LoVo (cell line): ENCODE measurements at regions not wholly inside any gene's neighbourhood (a gene's known extent, or its start where the extent isn't known, plus 50 kb on each side); places are given as distances from the start of the nearest gene placed in this dataset.

Experiments used
- DNase-seq: peaks from one replicate; pipeline ENCODE4 v3.0.0-alpha.2; 2016; ENCODE audit warnings: low spot score

DNA sequence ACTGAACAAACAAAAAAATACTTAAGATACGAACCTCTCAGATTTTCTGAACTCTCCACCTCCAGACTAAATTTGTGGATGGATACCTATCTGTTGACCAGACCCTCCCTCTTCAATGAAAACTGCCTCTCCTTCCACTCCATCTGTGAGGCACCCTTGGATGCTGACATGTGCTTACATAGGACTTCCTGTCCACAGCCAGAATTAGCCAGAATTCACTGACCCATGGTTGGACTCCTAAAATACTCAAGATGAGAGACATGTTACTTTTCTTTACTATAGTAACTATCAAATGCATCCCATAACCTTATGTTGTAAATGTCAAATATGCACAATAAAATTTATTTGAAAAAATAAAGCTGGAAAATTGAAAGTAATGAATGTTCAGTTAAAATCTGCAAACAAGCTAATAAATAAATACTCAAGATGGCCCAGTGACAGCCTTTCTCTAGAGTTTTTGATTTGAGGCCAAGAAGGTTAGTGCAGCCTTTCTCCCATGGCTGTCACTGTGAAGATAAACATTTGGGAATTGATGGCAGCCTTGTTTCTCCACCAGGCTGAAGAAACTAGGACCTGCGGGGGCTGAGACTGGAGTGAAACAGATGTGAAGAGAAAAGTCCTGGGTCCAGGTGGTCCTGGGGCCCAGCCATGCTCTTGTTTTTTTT lies 287.0 kb downstream of the ZEB1 start:
- no peak for DNase-seq

DNA sequence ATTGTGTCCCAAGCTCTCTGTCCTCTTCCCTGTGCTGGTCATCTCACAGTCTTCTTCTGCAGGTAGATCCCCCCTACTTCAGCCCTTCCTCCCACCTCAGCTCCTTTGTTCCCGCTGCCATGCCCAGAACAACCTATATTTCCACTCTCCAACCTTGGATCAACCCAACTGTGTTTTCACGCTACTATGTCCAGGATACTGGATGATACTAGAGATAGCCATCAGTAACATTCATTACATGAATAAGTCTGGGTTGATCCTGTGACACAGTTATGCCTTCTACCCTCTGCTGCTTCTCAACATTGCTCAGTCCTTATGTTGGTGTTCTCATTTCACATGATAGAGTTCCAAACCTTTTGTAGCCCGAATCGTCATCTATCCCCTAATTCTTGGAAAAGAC lies 286.4 kb downstream of the ZEB1 start:
- DNase-seq, result no peak

DNA sequence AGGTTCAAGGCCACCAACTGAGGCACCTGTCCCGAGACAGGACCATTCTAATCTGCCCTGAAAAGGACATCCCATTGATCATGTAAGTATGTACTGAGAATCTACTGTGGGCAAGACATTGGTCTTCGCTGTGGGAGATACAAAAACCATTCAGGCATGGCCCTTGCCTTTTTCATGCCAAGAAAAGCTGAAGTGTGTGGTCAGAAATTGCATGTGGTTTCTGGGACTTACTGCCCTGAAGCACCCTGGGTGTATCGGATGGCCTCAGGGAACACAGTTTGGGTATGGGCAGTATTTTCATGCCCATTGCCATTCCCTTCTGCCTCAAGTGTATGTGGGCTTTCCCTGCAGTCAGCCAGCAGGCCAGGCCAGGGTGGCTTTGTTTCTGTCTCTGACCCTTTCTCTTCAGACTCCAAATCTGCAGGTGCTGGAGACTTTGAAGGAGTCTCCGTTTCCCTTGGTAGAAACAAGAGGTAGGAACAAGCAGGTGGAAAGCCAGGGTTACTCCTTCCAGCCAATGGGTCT lies 285.7 kb downstream of the ZEB1 start:
- DNase-seq, result no peak

DNA sequence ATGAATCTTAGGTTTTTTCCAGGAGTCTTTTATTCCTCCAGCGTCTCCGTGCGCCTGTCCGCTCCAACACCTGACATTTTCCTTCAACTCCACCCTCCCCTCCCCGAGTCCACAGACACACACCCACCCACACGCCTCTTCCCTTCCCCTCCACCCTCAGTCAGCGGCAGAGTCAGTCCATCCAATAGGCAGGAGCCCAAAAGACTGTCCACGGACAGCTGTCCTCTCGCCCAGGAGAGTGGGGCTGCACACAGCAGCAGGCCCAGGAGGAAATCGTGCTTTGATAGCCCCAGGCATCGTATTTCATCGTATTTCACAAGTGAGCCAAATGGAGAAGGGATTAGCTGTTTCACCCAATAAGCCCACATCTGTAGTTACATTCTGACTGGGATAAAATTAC lies 285.1 kb downstream of the ZEB1 start:
- DNase-seq, result no peak

DNA sequence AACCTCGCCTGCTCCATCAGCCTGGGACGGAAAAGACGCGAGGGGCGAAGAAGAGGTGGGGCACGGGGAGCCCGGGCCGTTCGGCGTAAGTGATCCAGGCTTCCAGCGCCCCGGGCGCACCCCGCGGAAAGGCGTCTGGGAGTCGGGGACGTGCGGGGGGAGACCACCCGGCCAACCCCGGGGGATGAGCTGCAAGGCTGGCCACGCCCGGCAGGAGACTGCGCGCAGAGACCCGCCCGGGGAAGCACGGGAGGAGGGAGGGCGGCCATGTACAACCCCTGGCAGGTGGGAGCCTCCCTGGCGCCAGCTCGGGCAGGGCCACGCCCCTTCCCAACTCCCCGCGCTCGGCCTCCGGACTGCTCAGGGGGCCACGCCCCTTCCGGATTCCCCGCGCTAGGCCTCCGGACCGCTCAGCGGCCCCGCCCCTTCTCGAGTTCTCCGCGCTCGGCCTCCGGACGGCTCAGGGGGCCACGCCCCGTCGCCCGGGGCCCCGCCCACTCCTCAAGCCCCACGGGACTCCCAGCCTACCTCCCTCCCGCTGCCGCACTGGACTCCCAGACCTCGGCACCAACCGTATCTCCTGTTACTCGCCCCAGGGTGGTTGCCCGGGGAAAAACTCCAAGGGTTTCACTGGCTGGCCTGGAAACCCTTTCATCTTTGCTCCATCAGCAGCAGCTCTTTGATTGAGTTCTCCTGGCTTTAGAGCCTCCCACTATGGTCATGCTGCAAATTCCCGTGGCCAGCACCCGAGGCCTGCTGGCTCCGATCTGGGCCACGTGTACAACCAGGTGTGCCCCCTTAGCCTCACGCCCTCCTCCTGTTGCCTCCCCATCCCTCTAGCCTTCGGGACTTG lies 284.4 kb downstream of the ZEB1 start:
- peak; percentile 98 for DNase-seq

DNA sequence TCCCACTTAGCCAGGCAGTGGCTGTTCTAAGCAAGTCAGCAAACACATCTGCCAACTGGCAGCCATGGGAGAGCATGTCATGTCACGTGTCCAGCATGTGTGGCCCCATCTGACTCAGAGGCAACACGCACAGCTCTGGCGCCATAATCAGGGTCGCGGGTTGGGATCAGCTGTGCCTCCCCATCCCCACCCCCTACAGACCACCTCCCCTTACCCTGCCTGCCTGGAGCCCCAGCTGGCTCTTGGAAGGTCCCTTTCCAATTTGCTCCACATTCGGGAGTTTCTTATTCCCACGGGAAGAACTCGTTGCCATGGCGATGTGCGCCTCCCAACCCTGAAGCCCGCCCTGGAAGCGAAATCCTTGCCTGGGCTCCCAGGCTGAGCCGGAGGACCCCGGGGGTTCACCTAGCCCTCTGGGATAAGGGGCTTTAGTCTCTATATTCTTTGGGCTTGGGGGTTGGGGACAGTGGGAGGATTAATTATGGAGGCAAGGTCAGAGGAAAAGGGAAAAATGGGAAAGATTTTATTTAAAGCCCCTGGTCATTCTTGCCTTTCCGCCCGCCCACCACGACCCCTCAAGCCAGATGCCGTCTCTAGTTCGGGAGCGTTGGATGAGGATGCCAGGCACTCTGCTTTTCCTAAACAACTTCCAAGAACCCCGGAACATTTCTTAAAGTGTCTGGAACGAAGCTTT lies 283.7 kb downstream of the ZEB1 start:
- DNase-seq, result no peak

DNA sequence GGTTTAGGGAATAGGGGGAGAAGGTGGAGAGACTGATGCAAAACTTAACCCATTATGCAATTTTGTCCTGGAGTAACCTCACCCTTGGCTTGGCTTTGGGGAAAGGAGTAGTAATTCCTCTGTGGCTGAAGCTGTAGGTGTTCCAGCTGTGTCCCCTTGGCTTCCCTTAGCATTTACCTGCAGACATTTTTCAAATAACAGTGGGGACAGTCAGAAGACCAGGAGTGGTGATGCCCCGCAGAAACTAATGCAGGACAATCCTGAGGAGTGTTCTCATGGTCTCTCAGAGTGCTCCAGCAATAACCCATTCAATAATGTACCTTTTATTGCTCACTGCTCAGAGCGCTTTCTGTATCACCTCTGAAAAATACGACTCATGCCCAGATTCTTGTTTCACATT lies 282.1 kb downstream of the ZEB1 start:
- no peak for DNase-seq

DNA sequence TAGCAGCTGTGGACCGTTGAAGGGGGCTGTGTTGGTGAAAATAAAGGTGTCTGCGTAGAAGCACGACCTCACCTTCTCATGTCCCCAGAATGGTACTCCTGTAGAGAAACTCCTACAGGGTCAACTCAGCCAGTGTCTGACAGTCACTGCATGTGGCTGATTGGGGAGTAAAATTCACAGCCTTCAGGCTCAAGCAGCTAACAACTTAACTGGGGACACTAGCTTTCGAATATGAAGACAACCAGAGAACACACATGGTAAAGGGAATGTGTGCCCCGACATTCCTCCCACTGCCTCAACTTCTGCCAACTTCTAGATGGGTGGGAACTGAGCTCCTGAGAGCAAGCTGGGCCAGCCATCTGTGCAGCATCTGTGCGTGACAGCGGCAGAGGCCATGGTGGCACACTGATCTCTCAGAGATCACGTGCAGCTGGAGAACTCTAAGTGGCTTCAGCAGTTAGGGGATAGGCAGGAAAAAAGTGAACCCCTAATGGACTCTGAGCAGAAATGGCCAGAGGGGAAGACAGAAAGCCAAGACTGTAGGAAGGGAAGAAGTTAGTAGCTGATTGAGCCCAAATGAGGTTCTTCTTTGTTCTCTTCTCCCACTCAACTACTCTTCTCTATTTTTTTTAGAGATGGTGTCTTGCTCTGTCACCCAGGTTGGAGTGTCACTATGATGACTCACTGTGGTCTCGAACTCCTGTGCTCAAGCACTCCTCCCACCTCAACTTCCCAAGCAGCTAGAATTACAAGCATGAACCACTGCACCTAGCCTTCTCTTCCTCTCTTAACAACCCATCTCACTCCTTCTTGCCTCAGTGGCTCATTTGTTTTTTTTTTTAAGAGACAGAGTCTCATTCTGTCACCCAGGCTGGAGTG lies 280.8 kb downstream of the ZEB1 start:
- DNase-seq, result peak; percentile 23

DNA sequence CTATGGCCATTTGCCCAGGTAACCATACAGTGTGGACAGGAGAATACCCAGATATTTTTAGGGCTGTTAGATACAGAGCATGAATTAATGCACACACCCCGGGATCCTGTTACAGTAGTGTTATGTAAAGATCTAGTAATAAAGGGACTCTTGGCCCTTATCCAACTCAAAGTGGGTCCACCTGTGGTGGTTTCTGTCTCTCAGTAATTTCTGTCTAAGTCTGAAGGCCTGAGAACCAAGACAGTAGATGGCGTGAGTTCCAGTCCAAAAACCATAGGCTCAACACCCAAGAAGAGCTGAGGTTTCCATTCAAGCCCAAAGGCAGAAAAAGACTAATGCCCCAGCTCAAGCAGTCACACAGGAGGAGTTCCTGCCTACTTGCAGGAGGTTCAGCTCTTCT lies 277.7 kb downstream of the ZEB1 start:
- no peak for DNase-seq

DNA sequence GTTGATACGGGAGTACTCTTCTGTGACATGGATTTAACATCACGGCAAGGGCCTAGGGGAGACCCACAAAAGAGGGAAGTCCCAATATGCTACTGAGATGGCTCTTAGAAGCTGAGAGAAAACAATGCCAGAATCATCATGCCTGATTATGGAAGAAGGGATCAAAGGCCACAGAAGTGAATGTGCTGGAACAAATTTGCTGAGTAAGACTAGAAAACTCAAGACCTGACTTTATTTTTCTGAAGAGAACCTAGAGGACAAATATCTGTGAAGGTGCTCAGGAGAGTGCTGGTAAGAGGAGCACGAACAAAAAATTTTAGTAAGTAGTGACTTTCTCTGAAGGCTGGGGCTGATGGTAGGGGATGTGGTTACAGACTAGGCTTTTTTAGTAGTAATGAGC lies 277.0 kb downstream of the ZEB1 start:
- DNase-seq, result no peak

DNA sequence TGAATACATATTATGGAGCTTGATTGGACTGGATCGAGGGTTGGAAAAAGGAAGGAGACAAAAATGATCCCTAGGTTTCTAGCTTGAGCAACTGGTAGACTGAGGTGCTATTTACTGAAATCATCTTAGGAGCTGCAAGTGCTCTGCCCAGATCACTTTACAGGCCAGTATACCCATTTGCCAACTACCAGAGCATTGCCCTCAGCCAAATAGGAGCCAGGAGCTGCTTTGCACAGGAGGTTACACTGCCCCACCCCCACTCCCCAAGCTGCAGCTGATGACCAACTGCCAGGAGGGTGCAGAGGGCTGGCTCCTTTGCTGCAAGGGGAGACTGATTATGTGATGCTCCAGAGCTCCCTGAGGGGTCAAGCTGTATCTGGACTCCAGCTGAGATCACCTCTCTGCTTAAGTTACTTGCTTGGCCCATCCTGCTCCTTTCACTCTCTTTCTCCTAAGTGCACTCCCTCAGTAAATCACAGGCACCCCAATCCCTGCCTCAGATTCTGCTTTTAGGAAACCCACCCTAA lies 275.4 kb downstream of the ZEB1 start:
- no peak for DNase-seq

DNA sequence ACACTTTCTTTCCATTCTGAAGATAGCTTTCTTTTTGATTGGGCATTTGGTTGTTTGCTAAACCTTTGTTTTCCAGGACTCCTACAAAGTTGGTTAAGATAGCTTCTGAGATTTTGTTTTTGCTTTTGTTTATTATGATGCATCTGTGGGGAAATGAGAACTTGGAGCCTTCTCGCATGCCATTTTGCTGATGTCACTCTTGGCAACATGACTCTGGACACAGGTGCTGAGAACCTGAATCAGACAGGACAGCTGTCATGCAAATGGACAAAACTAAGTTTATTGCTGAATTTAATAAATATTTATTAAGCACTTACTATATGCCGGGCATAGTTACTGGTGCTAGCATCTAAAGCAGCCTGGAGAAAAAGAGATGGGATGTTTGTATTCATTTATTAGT lies 274.1 kb downstream of the ZEB1 start:
- DNase-seq, result peak; percentile 25

DNA sequence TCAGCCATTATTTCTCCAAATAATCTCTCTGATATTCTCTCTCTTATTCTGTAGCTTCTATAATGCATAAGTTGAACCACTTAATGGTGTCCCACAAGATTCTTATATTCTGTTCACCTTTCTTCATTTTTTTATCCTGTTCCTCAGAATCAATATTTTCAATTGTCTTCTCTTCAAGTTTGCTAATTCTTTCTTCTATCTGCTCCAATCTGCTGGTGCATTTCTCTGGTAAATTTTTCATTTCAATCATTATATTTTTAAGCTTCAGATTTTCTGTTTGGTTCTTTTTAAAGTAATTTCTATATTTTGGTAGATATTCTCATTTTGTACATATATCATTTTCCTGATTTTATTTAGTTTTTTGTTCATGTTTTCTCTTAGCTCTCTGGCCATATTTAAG lies 272.6 kb downstream of the ZEB1 start:
- DNase-seq, result no peak

DNA sequence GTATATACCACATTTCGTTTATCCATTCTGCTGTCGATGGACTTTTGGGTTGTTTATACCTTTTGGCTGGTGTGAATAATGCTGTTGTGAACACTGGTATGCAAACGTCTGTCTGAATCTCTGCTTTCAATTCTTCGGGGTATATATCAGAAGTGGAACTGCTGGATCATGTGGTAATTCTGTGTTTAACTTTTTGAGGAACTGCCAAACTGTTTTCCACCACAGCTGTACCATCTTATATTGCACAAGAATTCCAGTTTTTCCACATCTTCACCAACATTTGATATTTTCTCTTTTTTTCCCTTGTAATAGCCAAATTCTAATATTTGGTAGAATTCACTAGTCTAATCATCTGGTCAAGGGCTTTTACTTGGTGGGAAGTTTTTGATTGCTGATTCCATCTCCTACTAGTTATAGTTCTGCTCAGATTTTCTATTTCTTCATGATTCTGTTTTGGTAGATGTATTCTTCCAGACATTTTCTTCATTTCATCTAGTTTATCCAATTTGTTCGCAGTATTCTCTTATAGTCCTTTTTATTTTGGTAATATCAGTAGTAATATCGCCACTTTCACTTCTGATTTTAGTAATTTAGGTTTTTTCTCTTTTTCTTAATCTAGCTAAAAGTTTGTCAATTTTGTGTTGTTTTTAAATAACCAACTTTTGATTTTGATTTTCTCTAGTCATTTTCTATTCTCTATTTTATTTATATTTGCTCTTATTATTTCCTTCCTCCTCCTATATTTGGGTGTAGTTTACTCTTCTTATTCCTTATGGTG lies 271.2 kb downstream of the ZEB1 start:
- DNase-seq, result no peak

DNA sequence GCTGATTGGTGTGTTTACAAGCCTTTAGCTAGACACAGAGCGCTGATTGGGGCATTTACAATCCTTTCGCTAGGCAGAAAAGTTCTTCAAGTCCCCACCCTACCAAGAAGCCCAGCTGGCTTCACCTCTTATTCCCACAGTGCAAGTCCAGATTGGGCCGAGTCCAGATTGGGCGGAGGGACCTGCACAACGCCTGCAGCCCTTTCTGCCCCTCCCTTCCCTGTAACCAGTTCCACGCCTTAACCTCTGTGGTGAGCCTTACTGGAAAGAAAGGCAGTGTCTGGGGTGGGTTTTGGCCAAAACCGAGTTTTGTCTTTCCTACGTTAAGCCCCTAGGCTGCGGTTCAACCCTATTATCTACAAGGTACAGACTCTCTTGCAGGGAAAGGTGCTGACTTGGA lies 268.7 kb downstream of the ZEB1 start:
- DNase-seq, result no peak

DNA sequence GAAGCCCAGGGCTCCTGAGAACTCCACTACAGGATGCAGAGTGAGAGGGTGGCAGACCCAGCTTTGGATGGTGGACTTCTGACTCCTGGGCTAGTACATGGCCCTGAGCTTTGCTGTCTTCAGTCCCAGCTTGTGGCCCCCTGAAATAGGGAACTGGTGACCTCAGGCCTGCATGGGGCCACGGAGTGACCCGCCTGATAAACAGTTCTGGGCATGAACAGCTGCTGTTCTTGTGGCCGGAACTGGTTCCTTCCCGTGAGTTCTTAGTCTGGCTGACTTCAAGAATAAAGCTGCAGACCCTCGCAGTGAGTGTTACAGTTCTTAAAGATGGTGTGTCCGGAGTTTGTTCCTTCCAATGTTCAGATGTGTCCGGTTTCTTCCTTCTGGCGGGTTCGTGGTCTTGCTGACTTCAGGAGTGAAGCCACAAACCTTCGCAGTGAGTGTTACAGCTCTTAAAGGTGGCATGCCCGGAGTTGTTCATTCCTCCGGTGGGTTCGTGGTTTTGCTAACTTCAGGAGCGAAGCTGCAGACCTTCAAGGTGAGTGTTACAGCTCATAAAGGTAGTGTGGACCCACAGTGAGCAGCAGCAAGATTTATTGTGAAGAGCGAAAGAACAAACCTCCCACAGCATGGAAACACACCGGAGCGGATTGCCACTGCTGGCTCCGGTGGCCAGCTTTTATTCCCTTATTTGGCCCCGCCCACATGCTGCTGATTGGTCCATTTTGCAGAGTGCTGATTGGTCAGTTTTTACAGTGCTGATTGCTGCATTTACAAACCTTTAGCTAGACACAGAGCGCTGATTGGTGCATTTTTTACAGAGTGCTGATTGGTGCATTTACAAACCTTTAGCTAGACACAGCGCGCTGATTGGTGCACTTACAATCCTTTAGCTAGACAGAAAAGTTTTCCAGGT lies 268.0 kb downstream of the ZEB1 start:
- DNase-seq, result no peak

DNA sequence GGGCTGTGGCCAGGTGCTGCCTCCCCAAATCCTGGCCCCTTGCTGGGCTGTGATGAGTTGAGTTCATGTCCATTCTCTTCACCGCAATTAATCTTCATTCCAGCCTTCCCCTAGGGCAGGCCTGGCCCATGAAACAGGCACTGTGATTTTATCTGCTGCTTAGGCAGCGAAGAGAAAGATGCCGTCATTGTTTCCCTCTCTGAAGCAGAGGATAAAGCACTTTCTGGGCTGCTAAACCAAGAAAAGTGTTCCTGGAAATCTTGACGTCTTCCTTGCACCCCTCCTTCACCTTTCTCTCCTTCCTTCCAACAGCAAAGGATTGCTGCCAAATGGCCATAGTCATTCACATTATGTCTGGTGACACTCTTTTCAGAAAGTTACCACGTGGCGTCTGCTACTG lies 265.9 kb downstream of the ZEB1 start:
- DNase-seq, result no peak

DNA sequence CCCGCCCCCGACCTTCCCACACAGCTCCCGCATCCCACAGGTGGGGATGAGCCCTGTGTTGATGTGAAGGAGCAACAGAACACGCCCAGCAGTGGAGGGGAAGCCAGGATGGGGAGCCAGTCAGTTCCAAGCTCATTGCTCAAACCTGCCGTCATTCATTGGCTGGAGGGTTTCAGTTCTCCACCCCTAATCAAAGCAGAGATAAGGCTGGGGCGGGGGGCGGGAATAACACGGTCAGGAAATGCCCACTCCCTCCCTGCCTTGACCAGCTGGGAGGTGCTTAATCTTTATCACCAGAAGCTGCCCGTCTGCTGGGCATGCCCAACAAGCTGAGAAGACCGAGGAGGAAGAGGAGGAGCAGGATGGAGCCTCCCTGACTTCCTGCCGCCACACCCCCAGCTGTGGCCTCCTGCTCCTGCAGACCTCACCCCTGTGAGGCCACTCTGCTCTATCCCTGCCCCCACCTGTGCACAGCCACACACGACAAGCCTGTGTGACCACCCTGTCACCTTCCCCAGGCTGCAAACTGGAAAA lies 265.1 kb downstream of the ZEB1 start:
- no peak for DNase-seq

DNA sequence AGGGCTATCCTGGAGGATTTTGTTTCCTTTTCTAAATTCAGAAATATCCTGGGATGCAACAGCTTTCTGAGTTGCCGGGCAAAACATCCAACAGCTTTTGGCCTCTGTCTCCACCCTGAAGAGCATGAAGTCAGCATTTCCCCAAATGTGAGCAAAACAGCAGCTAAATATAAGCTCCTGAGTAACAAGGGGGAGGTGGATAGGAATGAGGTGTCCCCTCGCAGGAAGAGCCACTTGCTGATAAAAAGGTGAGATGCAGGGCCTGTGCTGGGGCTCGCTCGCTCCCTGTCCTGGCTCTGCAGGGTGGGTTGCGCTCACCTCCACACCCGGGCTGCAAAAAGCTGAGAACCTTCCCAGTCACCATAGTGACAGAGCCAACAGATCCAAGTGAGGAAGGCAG lies 264.3 kb downstream of the ZEB1 start:
- no peak for DNase-seq
